ENCODE measurements at regions not wholly inside any gene's neighbourhood (a gene's known extent, or its start where the extent isn't known, plus 50 kb on each side); places are given as distances from the start of the nearest gene placed in this dataset.

DNA sequence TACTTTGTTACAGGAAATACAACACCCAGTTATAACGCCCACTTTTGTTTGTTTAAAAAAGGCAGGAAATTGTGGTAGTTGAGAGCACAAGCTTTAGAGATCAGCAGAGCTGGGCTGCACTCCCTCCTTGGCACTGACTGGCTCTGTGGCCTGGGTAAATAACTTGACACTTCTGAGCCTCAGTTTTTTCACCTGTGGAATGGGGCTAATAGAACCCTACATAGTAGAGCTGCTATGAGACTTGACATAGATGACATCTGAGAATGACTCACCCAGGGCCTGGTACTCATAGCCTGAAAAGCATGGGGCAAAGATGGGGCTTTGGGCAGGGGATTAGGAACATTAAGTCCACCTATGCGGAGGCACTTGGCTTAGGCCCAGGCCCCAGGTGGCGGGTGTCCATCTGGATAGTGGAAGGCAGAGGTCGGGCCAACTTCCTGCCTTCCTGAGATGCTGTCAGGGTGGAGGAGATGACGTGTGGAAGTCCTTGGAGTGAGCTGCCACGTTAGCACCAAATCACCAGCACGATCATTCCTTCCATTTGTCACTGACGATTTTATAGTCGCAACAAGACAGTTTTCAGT lies 159.1 kb downstream of the KATNAL1 start:
- Histone ChIP-seq H3K9me3 (ENCODE audit: insufficient read depth, low read depth, low read length) (peaks cover 5% of the 10 kb centered on the region), H3K4me1 (ENCODE audit: insufficient read depth, low read length) (peaks cover 7% of the 10 kb centered on the region), H3K9ac (ENCODE audit: low read length) (no peak overlapping the region), H3K27me3 (ENCODE audit: insufficient read depth, low read length) (peaks cover 2% of the 10 kb centered on the region), H4K20me1 (ENCODE audit: insufficient read depth, low read length) (no peaks in the 10 kb centered on the region), H3K79me2 (ENCODE audit: insufficient read depth, low read length) (no peaks in the 10 kb centered on the region), H3K36me3 (ENCODE audit: insufficient read depth, low read length) (no peaks in the 10 kb centered on the region), H3K4me3 (ENCODE audit: insufficient read depth, low read depth, low read length) (no peak overlapping the region), H2AFZ (ENCODE audit: low read depth, low read length) (no peak overlapping the region), H3K4me2 (ENCODE audit: low read length) (no peak overlapping the region), H3K27ac (ENCODE audit: low read depth, low read length) (no peak overlapping the region)
- Mint-ChIP-seq H3K27me3 (ENCODE audit: low read depth, unreplicated experiment) (peaks cover 19% of the 10 kb centered on the region), H3K27ac (ENCODE audit: unreplicated experiment) (no peak overlapping the region), H3K36me3 (ENCODE audit: low read depth, unreplicated experiment) (peaks cover 2% of the 10 kb centered on the region), H3K4me3 (ENCODE audit: unreplicated experiment) (no peak overlapping the region), H3K9me3 (ENCODE audit: unreplicated experiment) (peaks cover 7% of the 10 kb centered on the region), H3K4me1 (ENCODE audit: low read depth, unreplicated experiment) (peaks cover 6% of the 10 kb centered on the region)
- FAIRE-seq (no peak), DNase-seq (ENCODE audit: low read depth) (no peak)
- no peak for TF ChIP-seq EZH2 (IDR thresholded peaks at IDR 0.05; ENCODE audit: insufficient read depth, low read length)
- TF ChIP-seq, protein P1, sequence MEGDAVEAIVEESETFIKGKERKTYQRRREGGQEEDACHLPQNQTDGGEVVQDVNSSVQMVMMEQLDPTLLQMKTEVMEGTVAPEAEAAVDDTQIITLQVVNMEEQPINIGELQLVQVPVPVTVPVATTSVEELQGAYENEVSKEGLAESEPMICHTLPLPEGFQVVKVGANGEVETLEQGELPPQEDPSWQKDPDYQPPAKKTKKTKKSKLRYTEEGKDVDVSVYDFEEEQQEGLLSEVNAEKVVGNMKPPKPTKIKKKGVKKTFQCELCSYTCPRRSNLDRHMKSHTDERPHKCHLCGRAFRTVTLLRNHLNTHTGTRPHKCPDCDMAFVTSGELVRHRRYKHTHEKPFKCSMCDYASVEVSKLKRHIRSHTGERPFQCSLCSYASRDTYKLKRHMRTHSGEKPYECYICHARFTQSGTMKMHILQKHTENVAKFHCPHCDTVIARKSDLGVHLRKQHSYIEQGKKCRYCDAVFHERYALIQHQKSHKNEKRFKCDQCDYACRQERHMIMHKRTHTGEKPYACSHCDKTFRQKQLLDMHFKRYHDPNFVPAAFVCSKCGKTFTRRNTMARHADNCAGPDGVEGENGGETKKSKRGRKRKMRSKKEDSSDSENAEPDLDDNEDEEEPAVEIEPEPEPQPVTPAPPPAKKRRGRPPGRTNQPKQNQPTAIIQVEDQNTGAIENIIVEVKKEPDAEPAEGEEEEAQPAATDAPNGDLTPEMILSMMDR (IDR thresholded peaks at IDR 0.05; ENCODE audit: insufficient read depth, low read depth, low read length) = no peak

DNA sequence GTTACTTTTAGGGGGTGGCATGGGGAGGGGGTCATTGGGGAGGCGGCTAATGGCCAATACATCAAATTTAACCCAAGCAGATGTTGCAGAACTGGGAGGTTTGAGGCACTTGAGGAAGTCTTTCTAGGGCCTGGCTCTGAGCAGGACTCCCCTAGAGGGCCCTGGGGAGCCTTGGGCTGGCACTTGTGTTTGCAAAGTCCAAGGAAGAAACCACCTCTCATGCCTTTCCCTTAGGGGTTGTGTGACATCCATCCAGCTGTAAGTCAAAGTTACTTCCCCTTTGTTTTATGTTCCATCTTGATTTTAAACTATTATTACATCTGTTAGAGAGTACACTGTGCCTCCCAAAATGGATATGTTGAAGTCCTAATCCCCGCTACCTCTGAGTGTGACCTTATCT lies 159.9 kb downstream of the KATNAL1 start:
- FAIRE-seq (no peak), DNase-seq (ENCODE audit: low read depth) (no peak)
- no peak for TF ChIP-seq EZH2 (IDR thresholded peaks at IDR 0.05; ENCODE audit: insufficient read depth, low read length)
- TF ChIP-seq, protein P1 (IDR thresholded peaks at IDR 0.05; ENCODE audit: insufficient read depth, low read depth, low read length) = no peak
- Histone ChIP-seq H4K20me1 (ENCODE audit: insufficient read depth, low read length) (no peaks in the 10 kb centered on the region), H3K27me3 (ENCODE audit: insufficient read depth, low read length) (no peaks in the 10 kb centered on the region), H3K9ac (ENCODE audit: low read length) (no peak overlapping the region), H3K27ac (ENCODE audit: low read depth, low read length) (no peak overlapping the region), H3K79me2 (ENCODE audit: insufficient read depth, low read length) (no peaks in the 10 kb centered on the region), H3K36me3 (ENCODE audit: insufficient read depth, low read length) (no peaks in the 10 kb centered on the region), H3K4me3 (ENCODE audit: insufficient read depth, low read depth, low read length) (no peak overlapping the region), H3K4me2 (ENCODE audit: low read length) (no peak overlapping the region), H2AFZ (ENCODE audit: low read depth, low read length) (no peak overlapping the region), H3K4me1 (ENCODE audit: insufficient read depth, low read length) (peaks cover 14% of the 10 kb centered on the region), H3K9me3 (ENCODE audit: insufficient read depth, low read depth, low read length) (peaks cover 5% of the 10 kb centered on the region)
- Mint-ChIP-seq H3K36me3 (ENCODE audit: low read depth, unreplicated experiment) (peaks cover 2% of the 10 kb centered on the region), H3K4me1 (ENCODE audit: low read depth, unreplicated experiment) (peaks cover 7% of the 10 kb centered on the region), H3K4me3 (ENCODE audit: unreplicated experiment) (no peak overlapping the region), H3K27ac (ENCODE audit: unreplicated experiment) (no peak overlapping the region), H3K27me3 (ENCODE audit: low read depth, unreplicated experiment) (peaks cover 19% of the 10 kb centered on the region), H3K9me3 (ENCODE audit: unreplicated experiment) (peaks cover 7% of the 10 kb centered on the region)

DNA sequence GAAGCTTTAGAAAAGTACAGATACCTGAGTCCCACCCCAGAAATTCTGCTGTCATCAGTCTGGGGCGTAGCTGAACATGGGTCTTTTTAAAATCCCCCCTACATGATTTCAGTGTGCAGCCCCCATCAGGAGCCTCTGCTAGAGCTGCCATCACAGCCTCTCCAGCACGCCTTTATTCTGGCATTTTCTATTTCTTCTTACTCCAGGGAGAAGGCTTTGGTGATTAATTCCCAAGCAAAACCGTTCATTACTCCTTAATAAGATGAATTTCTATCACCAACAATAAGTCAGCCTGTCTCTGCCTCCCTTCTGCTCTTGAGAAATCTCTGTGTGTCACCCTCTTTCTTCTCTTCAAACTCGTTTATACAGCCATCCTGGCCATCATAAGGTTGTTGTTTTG lies 160.3 kb downstream of the KATNAL1 start:
- H3K4me1 ChIP-seq (ENCODE audit: insufficient read depth, low read length) = peaks cover 14% of the 10 kb centered on the region
- H3K4me1 Mint-ChIP-seq (ENCODE audit: low read depth, unreplicated experiment) = peaks cover 7% of the 10 kb centered on the region
- no peaks in the 10 kb centered on the region for H3K36me3 ChIP-seq (ENCODE audit: insufficient read depth, low read length)
- H3K9ac ChIP-seq (ENCODE audit: low read length) = no peak overlapping the region
- H3K9me3 ChIP-seq (ENCODE audit: insufficient read depth, low read depth, low read length) = peaks cover 5% of the 10 kb centered on the region
- H3K27me3 ChIP-seq (ENCODE audit: insufficient read depth, low read length) = no peaks in the 10 kb centered on the region
- no peak overlapping the region for H3K27ac Mint-ChIP-seq (ENCODE audit: unreplicated experiment)
- H3K79me2 ChIP-seq (ENCODE audit: insufficient read depth, low read length) = no peaks in the 10 kb centered on the region
- H3K4me2 ChIP-seq (ENCODE audit: low read length) = no peak overlapping the region
- H3K27ac ChIP-seq (ENCODE audit: low read depth, low read length) = no peak overlapping the region
- no peak for TF ChIP-seq EZH2 (IDR thresholded peaks at IDR 0.05; ENCODE audit: insufficient read depth, low read length)
- TF ChIP-seq, protein P1 (IDR thresholded peaks at IDR 0.05; ENCODE audit: insufficient read depth, low read depth, low read length) = no peak
- H4K20me1 ChIP-seq (ENCODE audit: insufficient read depth, low read length) = no peaks in the 10 kb centered on the region
- FAIRE-seq = no peak
- peaks cover 19% of the 10 kb centered on the region for H3K27me3 Mint-ChIP-seq (ENCODE audit: low read depth, unreplicated experiment)
- peaks cover 7% of the 10 kb centered on the region for H3K9me3 Mint-ChIP-seq (ENCODE audit: unreplicated experiment)
- no peak overlapping the region for H3K4me3 Mint-ChIP-seq (ENCODE audit: unreplicated experiment)
- no peak overlapping the region for H2AFZ ChIP-seq (ENCODE audit: low read depth, low read length)
- no peak for DNase-seq (ENCODE audit: low read depth)
- H3K4me3 ChIP-seq (ENCODE audit: insufficient read depth, low read depth, low read length) = no peak overlapping the region
- H3K36me3 Mint-ChIP-seq (ENCODE audit: low read depth, unreplicated experiment) = peaks cover 2% of the 10 kb centered on the region

Data from astrocyte (in vitro differentiated cells and primary cell).